NOMO-1 (cell line): ENCODE measurements at regions not wholly inside any gene's neighbourhood (a gene's known extent, or its start where the extent isn't known, plus 50 kb on each side); places are given as distances from the start of the nearest gene placed in this dataset.

Source experiments
- DNase-seq, 2 experiments: peaks; one replicate each; lab custom pipeline; 2025; ENCODE audit not compliant: unreplicated experiment in 2 of 2; lab: John Stamatoyannopoulos, UW

DNA sequence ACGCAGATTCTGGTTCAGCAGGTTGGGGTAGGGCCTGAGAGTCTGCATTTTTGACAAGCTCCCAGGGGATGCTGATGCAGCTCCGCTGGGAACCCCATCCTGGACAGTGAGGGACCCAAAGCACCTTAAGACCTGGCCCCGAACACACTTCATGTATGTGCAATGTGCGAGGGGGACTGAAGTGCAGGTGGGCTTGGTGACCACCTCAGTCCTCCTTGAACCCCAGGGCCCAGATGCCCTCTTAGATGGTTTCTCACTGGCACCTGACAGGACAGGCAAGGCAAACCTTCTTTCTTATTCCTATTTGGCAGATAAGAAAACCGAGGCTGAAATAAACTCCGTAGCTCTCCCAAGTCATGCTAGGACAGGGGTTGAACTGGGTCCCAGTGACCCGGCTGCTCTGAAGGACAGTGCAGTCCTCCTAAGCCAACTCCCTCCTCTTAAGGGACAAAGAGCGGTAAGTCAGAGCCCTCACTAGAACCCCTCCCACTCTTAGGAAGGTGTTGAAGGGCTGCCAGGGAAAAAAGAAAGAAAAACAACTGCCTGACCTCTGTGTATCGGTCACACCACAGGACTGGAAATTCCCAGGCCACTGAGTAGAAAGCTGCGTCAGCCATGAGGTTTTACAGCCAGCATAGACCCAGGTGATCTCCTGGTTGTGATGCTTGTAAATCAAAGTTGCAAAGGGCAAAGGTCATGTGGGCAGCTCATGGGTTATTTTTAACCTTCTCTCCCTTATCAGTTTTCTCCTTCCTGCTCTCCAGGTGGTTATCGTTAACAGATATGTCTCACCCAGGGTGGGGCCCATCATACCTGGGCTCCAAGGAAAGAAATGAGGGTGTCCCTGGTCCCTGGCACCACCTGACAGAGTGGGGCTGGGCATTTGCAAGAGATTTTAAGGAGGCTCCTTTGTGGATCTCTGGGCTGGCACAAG lies 90.9 kb upstream of the SMNDC1 start:
- DNase-seq: no peak

DNA sequence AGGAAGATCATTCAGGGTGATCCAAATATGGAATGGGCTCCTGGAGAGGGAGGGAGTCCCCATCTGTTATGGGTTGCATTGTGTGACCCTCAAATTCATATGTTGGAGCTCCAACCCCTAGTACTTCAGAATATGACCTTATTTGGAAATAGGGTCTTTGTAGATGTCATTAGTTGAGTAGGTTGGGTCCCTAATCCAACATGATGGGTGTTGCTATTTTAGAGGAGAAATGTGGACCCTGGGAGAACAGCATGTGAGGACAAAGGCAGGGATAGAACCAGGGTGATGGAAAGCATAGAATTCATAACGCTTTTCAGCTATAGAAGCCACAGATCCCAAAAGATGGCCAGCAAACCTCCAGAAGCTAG lies 91.5 kb upstream of the SMNDC1 start:
- DNase-seq: no peak

DNA sequence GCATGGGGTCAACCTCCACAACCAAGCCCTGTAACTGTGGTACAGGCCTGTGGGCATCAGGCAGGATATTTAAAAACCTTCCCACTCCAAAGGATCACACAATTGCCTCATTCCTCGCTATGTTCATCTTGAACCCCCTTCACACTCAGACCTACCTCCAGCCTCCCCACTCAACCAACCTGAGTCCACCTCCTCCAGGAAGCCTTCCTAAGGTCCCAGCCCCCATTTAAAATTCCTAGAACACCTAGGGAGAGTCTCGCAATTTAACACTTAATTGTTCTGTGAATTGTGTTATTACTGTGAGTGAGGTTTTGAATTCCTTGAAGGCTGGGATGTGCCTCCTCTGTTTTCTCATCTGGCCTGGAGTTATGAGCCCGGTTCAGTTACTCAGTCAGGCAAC lies 93.1 kb upstream of the SMNDC1 start:
- DNase-seq: no peak

GRCh38 chr10:110398419-110399105 lies 93.8 kb upstream of the SMNDC1 start:
- no peak for DNase-seq

- no peak for DNase-seq
Observed at GRCh38 chr10:110399106-110399964, 94.6 kb upstream of the SMNDC1 start.

GRCh38 chr10:110399965-110400933 lies 95.5 kb upstream of the SMNDC1 start:
- DNase-seq: no peak

GRCh38 chr10:110401401-110402076 lies 96.2 kb upstream of the DUSP5 start:
- no peak for DNase-seq

GRCh38 chr10:110402077-110402416 lies 95.7 kb upstream of the DUSP5 start:
- DNase-seq: no peak

DNA sequence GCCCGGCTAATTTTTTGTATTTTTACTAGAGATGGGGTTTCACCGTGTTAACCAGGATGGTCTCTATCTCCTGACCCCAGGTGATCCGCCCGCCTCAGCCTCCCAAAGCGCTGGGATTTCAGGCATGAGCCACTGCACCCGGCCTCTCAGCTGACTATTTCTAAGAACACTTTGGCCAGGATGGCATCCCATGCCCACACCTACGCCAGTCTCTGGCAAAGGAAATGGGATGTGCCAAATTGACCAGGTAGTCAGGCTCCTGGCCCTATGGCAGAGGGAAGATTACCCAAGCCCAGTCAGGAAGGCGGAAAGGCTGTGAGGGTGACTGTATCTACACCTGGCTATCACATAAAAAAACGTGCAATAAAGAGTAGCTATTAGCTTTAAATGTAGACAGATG lies 94.1 kb upstream of the DUSP5 start:
- DNase-seq: no peak

DNA sequence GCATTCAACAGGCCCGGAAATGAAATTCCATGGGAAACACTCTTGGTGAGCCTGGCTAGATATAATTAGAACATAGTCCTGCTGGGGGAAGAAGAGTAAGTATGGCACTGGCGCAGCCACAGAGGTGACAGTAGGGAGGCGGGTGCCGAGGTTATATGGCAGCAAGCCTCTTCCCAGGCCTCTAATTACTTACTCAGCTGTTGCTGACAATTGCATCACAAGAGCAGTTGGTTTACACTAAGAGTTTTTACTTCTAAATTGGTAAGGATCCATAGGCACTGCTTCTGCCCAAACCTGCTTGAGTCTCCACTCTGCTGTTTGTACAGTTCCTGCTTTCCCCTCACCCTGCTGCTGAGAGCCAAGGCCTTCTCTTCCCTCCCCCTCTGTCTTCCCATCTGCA lies 93.3 kb upstream of the DUSP5 start:
- no peak for DNase-seq

GRCh38 chr10:110404825-110405224 lies 92.9 kb upstream of the DUSP5 start:
- DNase-seq: no peak

GRCh38 chr10:110405380-110405779 lies 92.3 kb upstream of the DUSP5 start:
- no peak for DNase-seq

- no peak for DNase-seq
Observed at GRCh38 chr10:110407301-110408170, 90.2 kb upstream of the DUSP5 start.

DNA sequence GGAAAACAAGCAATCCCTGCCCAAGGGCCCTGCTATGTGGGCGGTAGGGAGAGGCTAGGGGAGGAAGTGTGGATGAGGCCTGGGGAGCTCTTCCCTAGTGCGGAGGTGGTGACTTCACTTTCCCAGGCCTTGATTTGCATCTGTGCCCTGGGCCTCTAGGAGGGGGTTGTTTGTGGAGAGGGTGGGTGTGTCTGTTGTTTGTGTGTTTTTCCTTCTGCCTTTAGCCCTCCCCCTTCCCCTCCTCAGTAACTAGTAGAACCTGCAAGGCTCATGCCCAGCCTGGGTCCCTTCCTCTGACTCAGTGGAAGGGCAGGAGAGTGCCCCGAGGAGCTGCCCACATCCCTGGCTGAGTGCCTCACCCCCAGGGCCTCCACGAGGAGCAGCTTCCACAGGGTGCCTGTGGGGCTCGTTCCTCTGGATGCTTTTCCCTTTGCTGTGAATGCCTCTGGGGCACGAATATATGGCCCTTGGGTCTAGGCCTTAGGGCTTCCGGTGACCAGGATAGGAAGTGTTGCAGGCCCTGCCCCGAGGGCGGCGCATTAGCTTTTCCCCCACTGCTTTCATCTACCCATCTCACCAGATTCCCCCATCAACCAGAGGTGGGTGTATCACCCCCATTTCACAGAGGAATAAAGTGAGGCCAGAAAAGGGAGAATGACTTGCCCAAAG lies 89.4 kb upstream of the DUSP5 start:
- no peak for DNase-seq

DNA sequence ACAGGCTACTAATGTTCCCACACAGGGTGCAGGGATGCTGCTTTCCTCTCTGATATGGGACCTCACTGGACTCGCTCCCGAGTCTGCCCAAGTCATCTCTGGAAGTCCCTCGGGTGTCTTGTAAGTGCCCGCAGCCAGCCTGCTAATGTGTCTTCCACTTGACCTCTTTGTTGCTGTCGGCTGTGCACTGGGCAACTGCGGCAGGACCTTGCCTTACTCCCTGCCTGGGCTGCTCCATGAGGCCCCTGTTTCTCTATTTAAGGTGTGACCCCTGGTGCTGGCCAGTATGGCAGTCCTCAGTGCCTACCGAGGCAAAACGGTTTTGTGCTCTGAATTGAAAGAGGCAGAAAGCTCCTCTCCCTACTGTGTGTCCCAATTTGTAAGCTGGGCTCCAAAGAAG lies 88.8 kb upstream of the DUSP5 start:
- no peak for DNase-seq

GRCh38 chr10:110409488-110409887 lies 88.2 kb upstream of the DUSP5 start:
- DNase-seq: no peak

GRCh38 chr10:110409926-110410325 lies 87.8 kb upstream of the DUSP5 start:
- DNase-seq: peak; percentile 13 to 43
